ENCODE measurements at regions not wholly inside any gene's neighbourhood (a gene's known extent, or its start where the extent isn't known, plus 50 kb on each side); places are given as distances from the start of the nearest gene placed in this dataset.

- Histone ChIP-seq H3K4me3 (no peak overlapping the region), H3K4me1 (no peaks in the 10 kb centered on the region), H3K36me3 (no peaks in the 10 kb centered on the region), H3K9me3 (no peaks in the 10 kb centered on the region), H3K27me3 (replicated peaks in 1 of 7) (no peaks in the 10 kb centered on the region), H3K27ac (no peak overlapping the region)
- TF ChIP-seq POLR2A (IDR thresholded peaks at IDR 0.05): no peak
- no peak for TF ChIP-seq POLR2AphosphoS5 (IDR thresholded peaks at IDR 0.05)
- TF ChIP-seq CTCF (IDR thresholded peaks at IDR 0.05 in 8 of 11, conservative IDR thresholded peaks at IDR 0.05 in 3 of 11): no peak
- no peak for DNase-seq
- intact Hi-C loops (cut with DNase I; ENCODE audit: low total_unique reads): no loop called here
- 43 to 91% (median 69%) methylated on average over 1 of the region's 1 CpG for WGBS, 5 donors
These were observed 127.2 kb upstream of the AGA start for GRCh38 chr4:177569434-177569833.

GRCh38 chr4:177573507-177573906 lies 131.3 kb upstream of the AGA start:
- DNase-seq: no peak
- H3K27me3 ChIP-seq (replicated peaks in 1 of 7): no peaks in the 10 kb centered on the region
- intact Hi-C loops (cut with DNase I; ENCODE audit: low total_unique reads): no loop called here
- no peaks in the 10 kb centered on the region for H3K9me3 ChIP-seq
- no peaks in the 10 kb centered on the region for H3K4me1 ChIP-seq
- H3K4me3 ChIP-seq: no peak overlapping the region
- no peaks in the 10 kb centered on the region for H3K36me3 ChIP-seq
- H3K27ac ChIP-seq: no peak overlapping the region
- WGBS, 5 donors: 84 to 97% (median 89%) methylated on average over 2 of the region's 2 CpGs
- TF ChIP-seq POLR2AphosphoS5 (IDR thresholded peaks at IDR 0.05): no peak
- no peak for TF ChIP-seq CTCF (IDR thresholded peaks at IDR 0.05 in 8 of 11, conservative IDR thresholded peaks at IDR 0.05 in 3 of 11)
- TF ChIP-seq POLR2A (IDR thresholded peaks at IDR 0.05): no peak

- WGBS, 5 donors: 84 to 91% (median 85%) methylated on average over 8 of the region's 8 CpGs
- intact Hi-C loops (cut with DNase I; ENCODE audit: low total_unique reads): no loop called here
- TF ChIP-seq CTCF (IDR thresholded peaks at IDR 0.05 in 8 of 11, conservative IDR thresholded peaks at IDR 0.05 in 3 of 11) (no peak), POLR2A (IDR thresholded peaks at IDR 0.05) (no peak), POLR2AphosphoS5 (IDR thresholded peaks at IDR 0.05) (no peak)
These were observed 132.2 kb upstream of the AGA start for GRCh38 chr4:177574446-177574845.

GRCh38 chr4:177579649-177580048 lies 137.4 kb upstream of the AGA start:
- WGBS, 5 donors: 49 to 69% (median 59%) methylated on average over 1 of the region's 1 CpG

More at GRCh38 chr4:177574446-177574845, 132.2 kb upstream of the AGA start:
- DNase-seq: no peak
- Histone ChIP-seq H3K9me3 (no peaks in the 10 kb centered on the region), H3K4me3 (no peak overlapping the region), H3K27me3 (replicated peaks in 1 of 7) (no peaks in the 10 kb centered on the region), H3K27ac (no peak overlapping the region), H3K4me1 (no peaks in the 10 kb centered on the region), H3K36me3 (no peaks in the 10 kb centered on the region)

More at GRCh38 chr4:177579649-177580048, 137.4 kb upstream of the AGA start:
- Histone ChIP-seq H3K4me1 (no peaks in the 10 kb centered on the region), H3K36me3 (no peaks in the 10 kb centered on the region), H3K9me3 (no peaks in the 10 kb centered on the region), H3K27me3 (replicated peaks in 1 of 7) (no peaks in the 10 kb centered on the region), H3K4me3 (no peak overlapping the region), H3K27ac (no peak overlapping the region)
- DNase-seq: no peak
- intact Hi-C loops (cut with DNase I; ENCODE audit: low total_unique reads): no loop called here
- TF ChIP-seq CTCF (IDR thresholded peaks at IDR 0.05 in 8 of 11, conservative IDR thresholded peaks at IDR 0.05 in 3 of 11) (no peak), POLR2AphosphoS5 (IDR thresholded peaks at IDR 0.05) (no peak), POLR2A (IDR thresholded peaks at IDR 0.05) (no peak)
